ENCODE measurements at regions not wholly inside any gene's neighbourhood (a gene's known extent, or its start where the extent isn't known, plus 50 kb on each side); places are given as distances from the start of the nearest gene placed in this dataset.

GRCh38 chr16:82241469-82242052 lies 71.5 kb upstream of the MPHOSPH6 start:
- Histone ChIP-seq H3K9ac (ENCODE audit: insufficient read depth in 1 of 2, low read depth in 2 of 2, low read length in 2 of 2) (no peak overlapping the region), H3K27ac (ENCODE audit: extremely low read depth, low read depth, low read length) (no peak overlapping the region), H3K4me1 (replicated peaks in 1 of 2; ENCODE audit: control insufficient read depth in 2 of 2, insufficient read depth in 2 of 2, low read length in 2 of 2) (no peaks in the 10 kb centered on the region), H3K79me2 (ENCODE audit: control insufficient read depth, insufficient read depth, low read length) (no peaks in the 10 kb centered on the region), H3K9me1 (ENCODE audit: control insufficient read depth, insufficient read depth, low read length) (no peaks in the 10 kb centered on the region), H3K9me3 (replicated peaks; ENCODE audit: control insufficient read depth, insufficient read depth, low read depth, low read length) (no peaks in the 10 kb centered on the region), H3K36me3 (ENCODE audit: control insufficient read depth, insufficient read depth, low read length) (no peaks in the 10 kb centered on the region), H3K4me3 (no peak overlapping the region), H3K27me3 (ENCODE audit: control insufficient read depth in 2 of 2, insufficient read depth in 2 of 2, low read length in 2 of 2) (no peaks in the 10 kb centered on the region), H4K20me1 (replicated peaks; ENCODE audit: control insufficient read depth, insufficient read depth, low read length) (no peaks in the 10 kb centered on the region), H2AFZ (ENCODE audit: low read depth, low read length) (no peak overlapping the region), H3K4me2 (ENCODE audit: insufficient read depth, low read length) (no peak overlapping the region)
- CTCF ChIA-PET (ENCODE audit: low intra/inter-chr PET ratio) = no interaction called here
- POLR2A ChIA-PET = no interaction called here
- TF ChIP-seq NR2C2 (CRISPR knock-in tag; IDR thresholded peaks at IDR 0.05) (no peak), NR2C2 (tag; IDR thresholded peaks at IDR 0.05) (no peak), ZNF695 (CRISPR knock-in tag; IDR thresholded peaks at IDR 0.05) (no peak), L3MBTL2 (IDR thresholded peaks at IDR 0.05) (no peak), ZNF707 (CRISPR knock-in tag; conservative IDR thresholded peaks at IDR 0.05) (no peak), FIP1L1 (IDR thresholded peaks at IDR 0.05; ENCODE audit: low read depth, low read length, poor library complexity, severe bottlenecking) (no peak), MXI1 (IDR thresholded peaks at IDR 0.05; ENCODE audit: low read depth, low read length) (no peak), ZNF184 (CRISPR knock-in tag; IDR thresholded peaks at IDR 0.05) (no peak), TRIM24 (IDR thresholded peaks at IDR 0.05) (no peak), ZNF512 (tag; IDR thresholded peaks at IDR 0.05) (no peak), PHB2 (IDR thresholded peaks at IDR 0.05; ENCODE audit: low read depth) (no peak), EWSR1 (IDR thresholded peaks at IDR 0.05; ENCODE audit: borderline replicate concordance, low read depth, partially characterized antibody) (no peak), ZBTB8A (IDR thresholded peaks at IDR 0.05; ENCODE audit: partially characterized antibody) (no peak), MAFF (IDR thresholded peaks at IDR 0.05; ENCODE audit: low read length) (no peak)
- intact Hi-C loops (cut with micrococcal nuclease) (no loop called here), in situ Hi-C loops (cut with MboI) (no loop called here)
- no peak for DNase-seq (ENCODE audit: extremely low read depth in 1 of 4, low spot score in 3 of 4)
- no peak for ATAC-seq
- FAIRE-seq = no peak
- BruUV-seq (replicated peaks) = no TSS peak
- WGBS (ENCODE audit: insufficient coverage, low coverage, missing lambda C conversion rate) = 0% methylated on average over 5 of the region's 5 CpGs

All from K562 (cell line).